ENCODE measurements at regions not wholly inside any gene's neighbourhood (a gene's known extent, or its start where the extent isn't known, plus 50 kb on each side); places are given as distances from the start of the nearest gene placed in this dataset.

- H3K9ac ChIP-seq (ENCODE audit: low read length): no peak overlapping the region
- no peaks in the 10 kb centered on the region for H3K4me1 ChIP-seq (ENCODE audit: control insufficient read depth, insufficient read depth, low read length)
- H3K4me3 ChIP-seq (ENCODE audit: low read length): no peak overlapping the region
- H3K27me3 ChIP-seq (ENCODE audit: control insufficient read depth, insufficient read depth, low read length): no peaks in the 10 kb centered on the region
- H3K36me3 ChIP-seq (ENCODE audit: control insufficient read depth, insufficient read depth, low read length): no peaks in the 10 kb centered on the region
- no peaks in the 10 kb centered on the region for H3K9me3 ChIP-seq (ENCODE audit: control insufficient read depth, low read length)
Observed at GRCh38 chr5:7955476-7955875, 86.5 kb downstream of the MTRR start.

DNA sequence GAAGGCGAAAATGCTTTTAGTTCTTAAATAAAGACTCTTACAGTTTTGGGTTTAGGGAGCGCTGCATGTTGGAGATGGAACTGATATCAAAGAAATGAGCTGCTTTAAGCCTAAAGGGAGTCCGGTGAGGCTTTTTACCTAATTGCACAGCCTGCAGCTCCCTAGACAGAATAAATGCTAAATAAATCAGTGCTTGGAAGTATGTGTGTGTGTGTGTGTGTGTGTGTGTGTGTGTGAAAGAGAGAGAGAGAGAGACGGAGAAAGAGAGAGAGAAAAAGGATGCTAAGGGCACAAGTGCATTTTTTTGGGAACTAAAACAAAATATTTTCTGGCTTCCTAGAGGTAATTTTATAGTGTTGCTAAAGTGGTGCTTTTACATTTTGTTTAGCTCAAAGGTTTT, 88.4 kb downstream of the MTRR start:
- H3K9me3 ChIP-seq (ENCODE audit: control insufficient read depth, low read length): no peaks in the 10 kb centered on the region
- H3K9ac ChIP-seq (ENCODE audit: low read length): no peak overlapping the region
- H3K27me3 ChIP-seq (ENCODE audit: control insufficient read depth, insufficient read depth, low read length): no peaks in the 10 kb centered on the region
- H3K4me3 ChIP-seq (ENCODE audit: low read length): no peak overlapping the region
- H3K4me1 ChIP-seq (ENCODE audit: control insufficient read depth, insufficient read depth, low read length): no peaks in the 10 kb centered on the region
- H3K36me3 ChIP-seq (ENCODE audit: control insufficient read depth, insufficient read depth, low read length): no peaks in the 10 kb centered on the region

- Histone ChIP-seq H3K9me3 (ENCODE audit: control insufficient read depth, low read length) (no peaks in the 10 kb centered on the region), H3K4me1 (ENCODE audit: control insufficient read depth, insufficient read depth, low read length) (no peaks in the 10 kb centered on the region), H3K36me3 (ENCODE audit: control insufficient read depth, insufficient read depth, low read length) (no peaks in the 10 kb centered on the region), H3K9ac (ENCODE audit: low read length) (no peak overlapping the region), H3K27me3 (ENCODE audit: control insufficient read depth, insufficient read depth, low read length) (no peaks in the 10 kb centered on the region), H3K4me3 (ENCODE audit: low read length) (no peak overlapping the region)
Observed at GRCh38 chr5:7960142-7960541, 91.2 kb downstream of the MTRR start.

DNA sequence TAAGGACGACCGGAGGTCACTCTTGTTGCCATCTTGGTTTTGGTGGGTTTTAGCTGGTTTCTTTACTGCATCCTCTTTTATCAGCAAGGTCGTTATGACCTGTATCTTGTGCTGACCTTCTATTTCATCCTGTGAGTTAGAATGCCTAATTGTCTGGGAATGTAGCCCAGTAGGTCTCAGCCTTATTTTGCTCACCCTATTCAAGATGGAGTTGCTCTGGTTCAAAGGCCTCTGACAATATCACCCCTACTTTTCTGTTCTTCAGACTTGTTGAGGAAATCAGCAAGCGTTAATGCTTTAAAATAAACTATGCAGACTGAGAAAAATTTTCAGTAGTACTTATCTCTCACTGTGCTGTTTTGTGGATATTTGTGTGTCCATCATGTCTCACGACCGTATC, 92.6 kb downstream of the MTRR start:
- H3K36me3 ChIP-seq (ENCODE audit: control insufficient read depth, insufficient read depth, low read length): no peaks in the 10 kb centered on the region
- H3K9ac ChIP-seq (ENCODE audit: low read length): no peak overlapping the region
- no peak overlapping the region for H3K4me3 ChIP-seq (ENCODE audit: low read length)
- H3K9me3 ChIP-seq (ENCODE audit: control insufficient read depth, low read length): no peaks in the 10 kb centered on the region
- no peaks in the 10 kb centered on the region for H3K4me1 ChIP-seq (ENCODE audit: control insufficient read depth, insufficient read depth, low read length)
- H3K27me3 ChIP-seq (ENCODE audit: control insufficient read depth, insufficient read depth, low read length): no peaks in the 10 kb centered on the region

DNA sequence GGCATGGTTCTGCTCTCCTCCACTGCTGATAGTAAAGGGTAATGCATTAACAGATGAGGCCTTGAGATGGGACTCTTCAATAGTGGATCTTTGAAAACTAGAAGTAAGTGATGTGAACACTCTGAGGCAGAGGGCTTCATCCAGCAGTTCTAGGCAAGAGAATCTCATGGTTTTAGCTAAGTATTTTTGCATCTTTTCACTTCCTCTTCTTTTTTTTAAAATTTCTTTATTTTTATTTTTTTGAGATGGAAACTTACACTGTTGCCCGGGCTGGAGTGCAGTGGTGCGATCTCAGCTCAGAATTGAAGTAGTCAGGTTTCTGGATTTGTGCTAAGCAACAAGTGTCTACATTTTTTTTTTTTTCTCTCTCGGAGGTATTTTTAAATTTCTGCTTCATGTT, 101.9 kb downstream of the MTRR start:
- no peaks in the 10 kb centered on the region for H3K9me3 ChIP-seq (ENCODE audit: control insufficient read depth, low read length)

DNA sequence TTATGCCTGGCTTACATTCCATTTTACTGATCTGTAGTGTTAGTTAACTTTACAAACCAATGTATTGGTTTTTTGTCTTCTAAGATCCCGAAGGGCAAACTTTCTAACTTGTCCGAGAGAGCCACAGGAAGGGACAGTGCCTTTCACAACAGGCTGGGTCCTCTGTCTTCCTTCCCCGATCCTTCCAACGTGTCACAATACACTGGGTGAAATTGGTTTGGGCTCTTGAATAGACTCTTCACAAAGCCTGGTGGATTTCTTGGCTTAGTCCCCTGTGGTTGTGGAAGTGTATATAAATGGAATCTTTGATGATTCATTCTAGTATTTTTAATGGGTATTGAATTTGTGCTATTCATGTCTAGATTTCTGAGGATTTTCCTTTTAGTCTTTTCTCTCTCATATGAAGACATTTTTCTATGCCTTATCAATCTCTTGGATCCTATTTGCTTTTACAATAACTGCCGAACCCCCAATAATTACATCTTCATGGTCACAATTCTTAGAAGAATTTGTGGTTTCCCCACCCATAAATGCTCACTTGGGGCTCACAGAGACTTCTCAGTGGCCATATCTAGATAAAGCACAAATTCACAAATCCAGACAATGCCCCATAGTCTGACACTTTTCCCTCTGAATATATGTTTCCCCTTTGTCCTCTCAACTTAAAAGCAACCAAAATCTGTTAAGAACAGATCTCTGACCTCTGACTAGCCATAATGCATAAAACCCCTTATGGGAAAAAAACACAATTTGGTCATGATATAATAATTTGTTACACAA, 107.7 kb downstream of the MTRR start:
- no peaks in the 10 kb centered on the region for H3K36me3 ChIP-seq (ENCODE audit: control insufficient read depth, insufficient read depth, low read length)
- no peak overlapping the region for H3K9ac ChIP-seq (ENCODE audit: low read length)
- no peak overlapping the region for H3K4me3 ChIP-seq (ENCODE audit: low read length)
- no peaks in the 10 kb centered on the region for H3K4me1 ChIP-seq (ENCODE audit: control insufficient read depth, insufficient read depth, low read length)
- H3K9me3 ChIP-seq (ENCODE audit: control insufficient read depth, low read length): no peaks in the 10 kb centered on the region
- no peaks in the 10 kb centered on the region for H3K27me3 ChIP-seq (ENCODE audit: control insufficient read depth, insufficient read depth, low read length)

More for the DNA sequence above, 101.9 kb downstream of the MTRR start:
- no peak overlapping the region for H3K4me3 ChIP-seq (ENCODE audit: low read length)
- no peaks in the 10 kb centered on the region for H3K4me1 ChIP-seq (ENCODE audit: control insufficient read depth, insufficient read depth, low read length)
- H3K9ac ChIP-seq (ENCODE audit: low read length): no peak overlapping the region
- no peaks in the 10 kb centered on the region for H3K36me3 ChIP-seq (ENCODE audit: control insufficient read depth, insufficient read depth, low read length)
- no peaks in the 10 kb centered on the region for H3K27me3 ChIP-seq (ENCODE audit: control insufficient read depth, insufficient read depth, low read length)

GRCh38 chr5:7978114-7978513, 109.2 kb downstream of the MTRR start:
- no peak overlapping the region for H3K4me3 ChIP-seq (ENCODE audit: low read length)
- no peaks in the 10 kb centered on the region for H3K27me3 ChIP-seq (ENCODE audit: control insufficient read depth, insufficient read depth, low read length)
- no peaks in the 10 kb centered on the region for H3K4me1 ChIP-seq (ENCODE audit: control insufficient read depth, insufficient read depth, low read length)
- no peaks in the 10 kb centered on the region for H3K36me3 ChIP-seq (ENCODE audit: control insufficient read depth, insufficient read depth, low read length)
- H3K9me3 ChIP-seq (ENCODE audit: control insufficient read depth, low read length): no peaks in the 10 kb centered on the region
- no peak overlapping the region for H3K9ac ChIP-seq (ENCODE audit: low read length)

GRCh38 chr5:7978991-7979390, 110.0 kb downstream of the MTRR start:
- H3K36me3 ChIP-seq (ENCODE audit: control insufficient read depth, insufficient read depth, low read length): no peaks in the 10 kb centered on the region
- H3K4me3 ChIP-seq (ENCODE audit: low read length): no peak overlapping the region
- H3K27me3 ChIP-seq (ENCODE audit: control insufficient read depth, insufficient read depth, low read length): no peaks in the 10 kb centered on the region
- no peaks in the 10 kb centered on the region for H3K4me1 ChIP-seq (ENCODE audit: control insufficient read depth, insufficient read depth, low read length)
- no peak overlapping the region for H3K9ac ChIP-seq (ENCODE audit: low read length)
- no peaks in the 10 kb centered on the region for H3K9me3 ChIP-seq (ENCODE audit: control insufficient read depth, low read length)

DNA sequence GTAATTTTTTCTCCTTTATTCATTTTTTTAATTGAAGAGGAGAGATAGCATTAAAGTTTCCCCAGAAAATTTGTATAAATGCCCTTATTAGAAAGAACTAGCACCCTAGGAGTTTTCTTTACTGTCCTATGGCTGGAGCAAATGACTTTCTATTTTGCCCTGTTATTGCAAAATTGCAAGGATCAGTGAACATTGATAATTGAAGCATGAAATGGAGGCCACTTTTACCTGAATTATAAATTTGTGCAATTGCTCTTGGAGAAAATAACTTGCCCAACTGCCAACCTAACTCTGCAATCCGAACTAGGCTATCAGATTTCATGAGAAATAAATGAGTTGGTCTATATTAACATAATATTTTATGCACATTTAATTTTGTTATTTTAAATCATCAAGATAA, 111.9 kb downstream of the MTRR start:
- Histone ChIP-seq H3K36me3 (ENCODE audit: control insufficient read depth, insufficient read depth, low read length) (no peaks in the 10 kb centered on the region), H3K9me3 (ENCODE audit: control insufficient read depth, low read length) (no peaks in the 10 kb centered on the region), H3K9ac (ENCODE audit: low read length) (no peak overlapping the region), H3K27me3 (ENCODE audit: control insufficient read depth, insufficient read depth, low read length) (no peaks in the 10 kb centered on the region), H3K4me3 (ENCODE audit: low read length) (no peak overlapping the region), H3K4me1 (ENCODE audit: control insufficient read depth, insufficient read depth, low read length) (no peaks in the 10 kb centered on the region)

- H3K4me3 ChIP-seq (ENCODE audit: low read length): no peak overlapping the region
- H3K9ac ChIP-seq (ENCODE audit: low read length): no peak overlapping the region
- H3K4me1 ChIP-seq (ENCODE audit: control insufficient read depth, insufficient read depth, low read length): no peaks in the 10 kb centered on the region
- no peaks in the 10 kb centered on the region for H3K9me3 ChIP-seq (ENCODE audit: control insufficient read depth, low read length)
- no peaks in the 10 kb centered on the region for H3K27me3 ChIP-seq (ENCODE audit: control insufficient read depth, insufficient read depth, low read length)
- no peaks in the 10 kb centered on the region for H3K36me3 ChIP-seq (ENCODE audit: control insufficient read depth, insufficient read depth, low read length)
Observed at GRCh38 chr5:7983433-7983832, 114.5 kb downstream of the MTRR start.

DNA sequence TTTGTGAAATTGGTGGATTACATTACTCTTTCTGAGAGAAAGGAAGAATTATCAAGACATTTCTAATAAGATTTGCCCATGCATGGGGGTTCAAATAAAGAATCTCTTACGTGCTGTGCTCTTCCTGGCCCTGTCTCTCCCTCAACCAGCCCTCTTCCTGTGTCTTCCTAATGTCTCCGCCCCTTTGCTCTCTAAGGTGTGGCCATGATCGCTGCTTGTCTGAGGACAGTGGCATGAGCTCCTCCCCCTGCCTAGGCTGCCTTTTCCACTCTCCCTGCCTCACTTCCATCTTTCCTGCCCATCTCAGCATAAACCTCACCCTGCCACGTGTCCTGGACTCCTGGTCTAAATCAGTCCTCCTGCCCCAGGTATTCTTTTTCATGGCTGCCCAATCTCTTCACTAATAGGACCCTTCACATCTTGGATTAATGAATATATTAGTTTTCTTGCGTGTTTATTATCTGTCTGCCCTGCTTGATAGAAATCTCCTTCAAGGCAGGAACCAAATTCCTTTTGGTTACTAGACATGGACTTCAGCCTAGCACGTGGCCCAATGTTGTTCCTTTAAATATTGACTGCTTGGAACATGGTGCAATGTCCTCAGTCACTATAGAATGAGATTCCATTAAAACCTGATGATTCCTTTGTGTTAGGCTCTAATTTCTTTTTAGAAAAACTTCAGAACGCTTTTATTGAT, 122.3 kb downstream of the MTRR start:
- Histone ChIP-seq H3K9me3 (ENCODE audit: control insufficient read depth, low read length) (no peaks in the 10 kb centered on the region), H3K9ac (ENCODE audit: low read length) (no peak overlapping the region), H3K4me1 (ENCODE audit: control insufficient read depth, insufficient read depth, low read length) (no peaks in the 10 kb centered on the region), H3K4me3 (ENCODE audit: low read length) (no peak overlapping the region), H3K27me3 (ENCODE audit: control insufficient read depth, insufficient read depth, low read length) (no peaks in the 10 kb centered on the region), H3K36me3 (ENCODE audit: control insufficient read depth, insufficient read depth, low read length) (no peaks in the 10 kb centered on the region)

- H3K9ac ChIP-seq (ENCODE audit: low read length): no peak overlapping the region
- no peaks in the 10 kb centered on the region for H3K4me1 ChIP-seq (ENCODE audit: control insufficient read depth, insufficient read depth, low read length)
- no peak overlapping the region for H3K4me3 ChIP-seq (ENCODE audit: low read length)
- H3K27me3 ChIP-seq (ENCODE audit: control insufficient read depth, insufficient read depth, low read length): no peaks in the 10 kb centered on the region
- H3K9me3 ChIP-seq (ENCODE audit: control insufficient read depth, low read length): no peaks in the 10 kb centered on the region
- H3K36me3 ChIP-seq (ENCODE audit: control insufficient read depth, insufficient read depth, low read length): no peaks in the 10 kb centered on the region
Observed at GRCh38 chr5:7995688-7996294, 126.8 kb downstream of the MTRR start.
